ENCODE measurements at regions not wholly inside any gene's neighbourhood (a gene's known extent, or its start where the extent isn't known, plus 50 kb on each side); places are given as distances from the start of the nearest gene placed in this dataset.
A peak's percentile ranks its signal among the peaks of the same experiment; 100 is the strongest.

GRCh38 chr2:48912110-48912509 lies 156.6 kb upstream of the LHCGR start:
- H3K4me3 ChIP-seq (ENCODE audit: insufficient read length, low read depth) = no peak overlapping the region
- TF ChIP-seq SUZ12 (IDR thresholded peaks at IDR 0.05; ENCODE audit: extremely low read depth, insufficient read depth, insufficient read length) (no peak), ZNF274 (IDR thresholded peaks at IDR 0.05; ENCODE audit: low read depth, low read length) (no peak), YY1 (IDR thresholded peaks at IDR 0.05; ENCODE audit: insufficient read depth, insufficient read length) (no peak)
- no peaks in the 10 kb centered on the region for H3K9me3 ChIP-seq (ENCODE audit: insufficient read depth, low read length)
- H3K9ac ChIP-seq (ENCODE audit: insufficient read length, low read depth) = no peak overlapping the region
- H3K4me1 ChIP-seq (ENCODE audit: insufficient read depth, insufficient read length) = no peaks in the 10 kb centered on the region
- no peaks in the 10 kb centered on the region for H3K36me3 ChIP-seq (ENCODE audit: insufficient read depth, insufficient read length, low read length)
- no peak for DNase-seq (ENCODE audit: low read depth, low spot score)
- no peaks in the 10 kb centered on the region for H3K27me3 ChIP-seq (ENCODE audit: insufficient read depth, insufficient read length)

DNA sequence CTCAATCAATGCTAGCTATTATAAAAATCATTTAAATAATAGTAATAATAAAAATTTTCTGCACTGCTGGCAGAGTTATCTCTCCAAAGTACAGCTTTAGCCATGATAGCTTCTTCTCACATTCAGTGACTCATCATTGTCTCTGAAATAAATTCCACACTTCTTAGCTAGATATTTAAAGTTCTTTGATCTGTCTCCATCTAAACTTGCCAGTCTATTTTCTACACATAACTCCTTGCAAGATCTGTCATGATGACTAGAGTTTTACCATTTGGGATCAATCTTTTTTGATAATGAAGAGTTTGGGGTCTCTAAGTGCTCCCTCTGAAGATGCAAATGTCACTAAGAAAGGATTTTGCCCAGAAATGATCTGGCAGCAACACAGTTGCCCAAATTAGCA lies 155.4 kb upstream of the LHCGR start:
- TF ChIP-seq SUZ12 (IDR thresholded peaks at IDR 0.05; ENCODE audit: extremely low read depth, insufficient read depth, insufficient read length) (no peak), YY1 (IDR thresholded peaks at IDR 0.05; ENCODE audit: insufficient read depth, insufficient read length) (no peak), ZNF274 (IDR thresholded peaks at IDR 0.05; ENCODE audit: low read depth, low read length) (no peak)
- no peak for DNase-seq (ENCODE audit: low read depth, low spot score)

GRCh38 chr2:48906633-48907032 lies 151.1 kb upstream of the LHCGR start:
- DNase-seq (ENCODE audit: low read depth, low spot score) = no peak
- H3K9me3 ChIP-seq (ENCODE audit: insufficient read depth, low read length) = no peaks in the 10 kb centered on the region; the same call in 1 of the 2 replicates
- TF ChIP-seq SUZ12 (IDR thresholded peaks at IDR 0.05; ENCODE audit: extremely low read depth, insufficient read depth, insufficient read length) = no peak
- TF ChIP-seq ZNF274 (IDR thresholded peaks at IDR 0.05; ENCODE audit: low read depth, low read length) = no peak
- TF ChIP-seq YY1 (IDR thresholded peaks at IDR 0.05; ENCODE audit: insufficient read depth, insufficient read length) = no peak
- H3K27me3 ChIP-seq (ENCODE audit: insufficient read depth, insufficient read length) = no peaks in the 10 kb centered on the region
- H3K9ac ChIP-seq (ENCODE audit: insufficient read length, low read depth) = no peak overlapping the region
- H3K4me1 ChIP-seq (ENCODE audit: insufficient read depth, insufficient read length) = no peaks in the 10 kb centered on the region
- H3K36me3 ChIP-seq (ENCODE audit: insufficient read depth, insufficient read length, low read length) = no peaks in the 10 kb centered on the region
- H3K4me3 ChIP-seq (ENCODE audit: insufficient read length, low read depth) = no peak overlapping the region

More for the DNA sequence above, 155.4 kb upstream of the LHCGR start:
- H3K27me3 ChIP-seq (ENCODE audit: insufficient read depth, insufficient read length) = no peaks in the 10 kb centered on the region
- H3K9me3 ChIP-seq (ENCODE audit: insufficient read depth, low read length) = no peaks in the 10 kb centered on the region
- H3K36me3 ChIP-seq (ENCODE audit: insufficient read depth, insufficient read length, low read length) = no peaks in the 10 kb centered on the region
- no peaks in the 10 kb centered on the region for H3K4me1 ChIP-seq (ENCODE audit: insufficient read depth, insufficient read length)
- no peak overlapping the region for H3K4me3 ChIP-seq (ENCODE audit: insufficient read length, low read depth)
- H3K9ac ChIP-seq (ENCODE audit: insufficient read length, low read depth) = no peak overlapping the region

DNA sequence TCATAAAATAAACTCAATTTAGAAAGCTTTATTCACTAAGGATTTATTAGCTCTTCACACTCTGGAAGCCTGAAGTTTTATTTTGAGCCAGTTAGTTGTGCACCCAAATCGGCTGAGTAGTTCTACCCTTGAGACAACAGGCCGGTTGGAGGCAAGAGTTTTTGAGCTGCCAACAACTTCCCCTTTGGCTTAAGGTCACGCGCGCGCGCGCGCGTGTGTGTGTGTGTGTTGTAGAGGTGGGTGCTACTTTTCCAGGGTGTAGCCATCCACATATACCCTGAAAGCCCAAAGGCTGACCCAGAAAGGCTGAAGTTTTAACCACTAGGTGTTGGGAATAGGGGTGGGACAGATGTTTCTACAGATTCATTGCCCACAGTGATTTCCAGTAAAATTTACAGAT lies 150.2 kb upstream of the LHCGR start:
- Histone ChIP-seq H3K4me3 (ENCODE audit: insufficient read length, low read depth) (no peak overlapping the region), H3K9ac (ENCODE audit: insufficient read length, low read depth) (no peak overlapping the region), H3K27me3 (ENCODE audit: insufficient read depth, insufficient read length) (no peaks in the 10 kb centered on the region), H3K4me1 (ENCODE audit: insufficient read depth, insufficient read length) (no peaks in the 10 kb centered on the region), H3K9me3 (ENCODE audit: insufficient read depth, low read length) (no peaks in the 10 kb centered on the region; the same call in 1 of the 2 replicates), H3K36me3 (ENCODE audit: insufficient read depth, insufficient read length, low read length) (no peaks in the 10 kb centered on the region)
- TF ChIP-seq ZNF274 (IDR thresholded peaks at IDR 0.05; ENCODE audit: low read depth, low read length) = no peak
- no peak for TF ChIP-seq SUZ12 (IDR thresholded peaks at IDR 0.05; ENCODE audit: extremely low read depth, insufficient read depth, insufficient read length)
- no peak for TF ChIP-seq YY1 (IDR thresholded peaks at IDR 0.05; ENCODE audit: insufficient read depth, insufficient read length)
- no peak for DNase-seq (ENCODE audit: low read depth, low spot score)

- no peaks in the 10 kb centered on the region for H3K27me3 ChIP-seq (ENCODE audit: insufficient read depth, insufficient read length)
- no peak overlapping the region for H3K4me3 ChIP-seq (ENCODE audit: insufficient read length, low read depth)
- H3K36me3 ChIP-seq (ENCODE audit: insufficient read depth, insufficient read length, low read length) = no peaks in the 10 kb centered on the region
- no peak for DNase-seq (ENCODE audit: low read depth, low spot score)
- no peaks in the 10 kb centered on the region for H3K4me1 ChIP-seq (ENCODE audit: insufficient read depth, insufficient read length)
- H3K9ac ChIP-seq (ENCODE audit: insufficient read length, low read depth) = no peak overlapping the region
- TF ChIP-seq SUZ12 (IDR thresholded peaks at IDR 0.05; ENCODE audit: extremely low read depth, insufficient read depth, insufficient read length) (no peak), YY1 (IDR thresholded peaks at IDR 0.05; ENCODE audit: insufficient read depth, insufficient read length) (no peak), ZNF274 (IDR thresholded peaks at IDR 0.05; ENCODE audit: low read depth, low read length) (no peak)
- H3K9me3 ChIP-seq (ENCODE audit: insufficient read depth, low read length) = no peaks in the 10 kb centered on the region; the same call in 1 of the 2 replicates
These were observed 147.0 kb upstream of the LHCGR start for GRCh38 chr2:48902521-48902920.

DNA sequence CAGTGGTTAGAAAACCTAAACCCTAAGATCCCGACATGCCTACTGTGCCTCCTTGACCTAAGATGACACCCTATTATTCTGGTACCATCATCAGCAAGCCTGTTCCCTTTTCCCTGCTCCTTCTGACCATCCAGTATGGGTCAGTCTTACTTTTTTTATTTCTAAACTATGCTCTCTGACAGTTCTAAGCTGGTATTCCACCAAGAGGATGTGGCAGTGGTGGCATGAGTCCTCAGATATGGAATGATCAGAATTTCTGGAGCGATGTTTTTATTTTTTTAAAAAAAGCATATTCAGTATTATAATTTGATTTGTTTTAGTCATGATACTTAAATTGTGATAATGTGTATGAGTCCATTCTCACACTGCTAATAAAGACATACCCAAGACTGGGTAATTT lies 145.9 kb upstream of the LHCGR start:
- TF ChIP-seq SUZ12 (IDR thresholded peaks at IDR 0.05; ENCODE audit: extremely low read depth, insufficient read depth, insufficient read length) (no peak), YY1 (IDR thresholded peaks at IDR 0.05; ENCODE audit: insufficient read depth, insufficient read length) (no peak), ZNF274 (IDR thresholded peaks at IDR 0.05; ENCODE audit: low read depth, low read length) (0 out of 2 replicates have a peak, but pooled peaks have one; percentile 12)
- Histone ChIP-seq H3K4me1 (ENCODE audit: insufficient read depth, insufficient read length) (no peaks in the 10 kb centered on the region), H3K27me3 (ENCODE audit: insufficient read depth, insufficient read length) (no peaks in the 10 kb centered on the region), H3K36me3 (ENCODE audit: insufficient read depth, insufficient read length, low read length) (no peaks in the 10 kb centered on the region), H3K9me3 (ENCODE audit: insufficient read depth, low read length) (no peaks in the 10 kb centered on the region; the same call in 1 of the 2 replicates), H3K4me3 (ENCODE audit: insufficient read length, low read depth) (no peak overlapping the region), H3K9ac (ENCODE audit: insufficient read length, low read depth) (no peak overlapping the region)
- no peak for DNase-seq (ENCODE audit: low read depth, low spot score)

- no peaks in the 10 kb centered on the region; the same call in 1 of the 2 replicates for H3K9me3 ChIP-seq (ENCODE audit: insufficient read depth, low read length)
- H3K36me3 ChIP-seq (ENCODE audit: insufficient read depth, insufficient read length, low read length) = no peaks in the 10 kb centered on the region
- no peaks in the 10 kb centered on the region for H3K4me1 ChIP-seq (ENCODE audit: insufficient read depth, insufficient read length)
- H3K9ac ChIP-seq (ENCODE audit: insufficient read length, low read depth) = no peak overlapping the region
- TF ChIP-seq SUZ12 (IDR thresholded peaks at IDR 0.05; ENCODE audit: extremely low read depth, insufficient read depth, insufficient read length) = no peak
- no peak for TF ChIP-seq YY1 (IDR thresholded peaks at IDR 0.05; ENCODE audit: insufficient read depth, insufficient read length)
- TF ChIP-seq ZNF274 (IDR thresholded peaks at IDR 0.05; ENCODE audit: low read depth, low read length) = no peak
- no peaks in the 10 kb centered on the region for H3K27me3 ChIP-seq (ENCODE audit: insufficient read depth, insufficient read length)
- no peak overlapping the region for H3K4me3 ChIP-seq (ENCODE audit: insufficient read length, low read depth)
- no peak for DNase-seq (ENCODE audit: low read depth, low spot score)
These were observed 145.5 kb upstream of the LHCGR start for GRCh38 chr2:48901015-48901343.

Data from NT2/D1 (cell line).